SK-N-MC (cell line): ENCODE measurements at regions not wholly inside any gene's neighbourhood (a gene's known extent, or its start where the extent isn't known, plus 50 kb on each side); places are given as distances from the start of the nearest gene placed in this dataset.

Experiments
- EZH2 ChIP-seq: fragments of 200-600 bp; sonication (generic); IDR thresholded peaks from one replicate; pipeline ENCODE4 v1.6.1; 2017; ENCODE audit warnings: antibody characterized with exemption
- POLR2AphosphoS5 ChIP-seq: IDR thresholded peaks from 2 replicates; pipeline ENCODE4 v1.6.1; 2012; ENCODE audit warnings: mild to moderate bottlenecking, low read depth, low read length, borderline replicate concordance

DNA sequence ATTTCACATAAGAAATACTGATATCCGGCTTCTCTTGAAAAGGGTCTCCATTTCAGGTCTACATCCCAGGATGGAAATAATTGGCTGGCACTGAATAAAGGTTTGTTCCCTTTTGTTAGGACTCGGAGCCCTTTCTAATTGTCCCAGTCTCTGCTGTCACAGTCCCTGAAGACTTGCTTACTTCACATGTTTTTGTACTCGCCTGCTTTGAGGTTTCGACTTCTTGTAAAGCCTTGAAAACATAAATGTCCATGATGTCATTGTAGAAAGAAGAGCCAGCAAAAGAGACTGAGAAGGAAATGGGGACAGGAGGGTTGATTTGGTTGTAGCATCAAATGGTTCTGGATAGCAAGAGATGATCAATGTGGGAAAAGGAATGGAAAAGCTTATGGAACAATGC, 963.4 kb upstream of the SEMA6D start:
- no peak for TF ChIP-seq EZH2
- TF ChIP-seq POLR2AphosphoS5: no peak
